ENCODE measurements at regions not wholly inside any gene's neighbourhood (a gene's known extent, or its start where the extent isn't known, plus 50 kb on each side); places are given as distances from the start of the nearest gene placed in this dataset.

- Histone ChIP-seq H3K4me1 (no peaks in the 10 kb centered on the region), H3K4me3 (no peak overlapping the region), H3K9me3 (no peaks in the 10 kb centered on the region), H3K36me3 (no peaks in the 10 kb centered on the region), H3K27ac (no peak overlapping the region), H3K27me3 (no peaks in the 10 kb centered on the region)
- no peak for ATAC-seq
- 59 to 66% methylated on average over 3 to 5 of the region's 5 CpGs for WGBS, 2 donors (ENCODE audit: low coverage in 1 of 2)
- no peak for TF ChIP-seq CTCF (IDR thresholded peaks at IDR 0.05)
These were observed 604.9 kb upstream of the AGTR1 start for GRCh38 chr3:148092624-148093347.

- no peak for ATAC-seq
- TF ChIP-seq POLR2AphosphoS5 (IDR thresholded peaks at IDR 0.05) (no peak), POLR2A (IDR thresholded peaks at IDR 0.05) (no peak), CTCF (IDR thresholded peaks at IDR 0.05) (no peak), EP300 (IDR thresholded peaks at IDR 0.05) (no peak)
- no peaks in the 10 kb centered on the region for H3K9me3 ChIP-seq
- H3K27ac ChIP-seq: no peak overlapping the region
- no peaks in the 10 kb centered on the region for H3K4me1 ChIP-seq
- WGBS, 2 donors (ENCODE audit: low coverage in 1 of 2): 50 to 67% methylated on average over 1 of the region's 1 CpG
- no peaks in the 10 kb centered on the region for H3K27me3 ChIP-seq
- no peak overlapping the region for H3K4me3 ChIP-seq
- H3K36me3 ChIP-seq: no peaks in the 10 kb centered on the region
These were observed 604.0 kb upstream of the AGTR1 start for GRCh38 chr3:148093753-148094152.

- Histone ChIP-seq H3K36me3 (no peaks in the 10 kb centered on the region), H3K9me3 (no peaks in the 10 kb centered on the region), H3K27me3 (no peaks in the 10 kb centered on the region), H3K4me3 (no peak overlapping the region), H3K4me1 (no peaks in the 10 kb centered on the region), H3K27ac (no peak overlapping the region)
- ATAC-seq: no peak
- WGBS, 2 donors (ENCODE audit: low coverage in 1 of 2): 44 to 52% methylated on average over 4 to 5 of the region's 5 CpGs
- TF ChIP-seq CTCF (IDR thresholded peaks at IDR 0.05) (no peak), POLR2AphosphoS5 (IDR thresholded peaks at IDR 0.05) (no peak), POLR2A (IDR thresholded peaks at IDR 0.05) (no peak), EP300 (IDR thresholded peaks at IDR 0.05) (no peak)
These were observed 601.7 kb upstream of the AGTR1 start for GRCh38 chr3:148095962-148096361.

GRCh38 chr3:148100476-148100875, 597.2 kb upstream of the AGTR1 start:
- no peaks in the 10 kb centered on the region for H3K27me3 ChIP-seq
- ATAC-seq: no peak
- no peak overlapping the region for H3K27ac ChIP-seq
- no peak overlapping the region for H3K4me3 ChIP-seq
- TF ChIP-seq POLR2A (IDR thresholded peaks at IDR 0.05) (no peak), POLR2AphosphoS5 (IDR thresholded peaks at IDR 0.05) (no peak), EP300 (IDR thresholded peaks at IDR 0.05) (no peak), CTCF (IDR thresholded peaks at IDR 0.05) (no peak)
- no peaks in the 10 kb centered on the region for H3K4me1 ChIP-seq
- H3K9me3 ChIP-seq: no peaks in the 10 kb centered on the region
- H3K36me3 ChIP-seq: no peaks in the 10 kb centered on the region

- WGBS, 2 donors (ENCODE audit: low coverage in 1 of 2): 53 to 60% methylated on average over 1 of the region's 1 CpG
- H3K27ac ChIP-seq: no peak overlapping the region
- H3K36me3 ChIP-seq: no peaks in the 10 kb centered on the region
- TF ChIP-seq POLR2A (IDR thresholded peaks at IDR 0.05) (no peak), POLR2AphosphoS5 (IDR thresholded peaks at IDR 0.05) (no peak), EP300 (IDR thresholded peaks at IDR 0.05) (no peak), CTCF (IDR thresholded peaks at IDR 0.05) (no peak)
- H3K4me1 ChIP-seq: no peaks in the 10 kb centered on the region
- H3K9me3 ChIP-seq: no peaks in the 10 kb centered on the region
- no peaks in the 10 kb centered on the region for H3K27me3 ChIP-seq
- ATAC-seq: no peak
- H3K4me3 ChIP-seq: no peak overlapping the region
These were observed 596.6 kb upstream of the AGTR1 start for GRCh38 chr3:148101061-148101460.

All from gastroesophageal sphincter (tissue), 4 donors.